GM13977 (cell line): ENCODE measurements at regions not wholly inside any gene's neighbourhood (a gene's known extent, or its start where the extent isn't known, plus 50 kb on each side); places are given as distances from the start of the nearest gene placed in this dataset.
"Not testable (repeated sequence)": the region's sequence is repeated elsewhere in the genome, so short reads cannot be mapped to it uniquely, and the experiment has no call there.

ENCODE experiments used
- DNase-seq: peaks from one replicate; pipeline ENCODE4 v3.0.0; 2012; ENCODE audit warnings: low spot score
- in situ Hi-C: fragments of 300-500 bp; cut with MboI; formaldehyde crosslinking; loops from one replicate; pipeline ENCODE4 v1.12.0; 2022; ENCODE audit warnings: low sequenced_read_pairs, low pct_unique_long_range_greater_than_20kb, mixed read lengths, inconsistent platforms; ENCODE audit not compliant: unreplicated experiment
- TF ChIP-seq, protein P1 (sequence below): IDR thresholded peaks from 2 replicates; pipeline ENCODE4 v1.5.1; 2012; ENCODE audit warnings: mild to moderate bottlenecking, control low read depth; ENCODE audit not compliant: insufficient read depth; ENCODE audit errors: extremely low read depth, missing control alignments

DNA sequence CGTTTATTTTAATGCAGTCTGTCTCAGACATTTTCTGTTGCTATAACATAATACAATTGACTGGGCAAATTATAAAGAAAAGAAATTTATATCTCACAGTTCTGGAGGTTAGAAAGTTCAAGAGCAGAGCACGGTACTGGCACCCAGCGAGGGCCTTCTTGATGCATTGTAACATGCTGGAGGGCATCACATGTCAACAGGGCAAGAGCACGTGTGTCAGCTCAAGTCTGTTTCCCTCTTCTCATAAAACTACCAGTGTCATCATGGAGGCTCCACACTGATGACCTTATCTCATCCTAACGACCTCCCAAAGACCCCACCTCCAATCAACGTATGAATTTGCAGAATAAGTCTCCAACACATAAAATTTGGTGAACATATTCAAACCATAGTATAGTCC lies 90.6 kb upstream of the GRIK1 start:
- DNase-seq = no peak
- TF ChIP-seq, protein P1, sequence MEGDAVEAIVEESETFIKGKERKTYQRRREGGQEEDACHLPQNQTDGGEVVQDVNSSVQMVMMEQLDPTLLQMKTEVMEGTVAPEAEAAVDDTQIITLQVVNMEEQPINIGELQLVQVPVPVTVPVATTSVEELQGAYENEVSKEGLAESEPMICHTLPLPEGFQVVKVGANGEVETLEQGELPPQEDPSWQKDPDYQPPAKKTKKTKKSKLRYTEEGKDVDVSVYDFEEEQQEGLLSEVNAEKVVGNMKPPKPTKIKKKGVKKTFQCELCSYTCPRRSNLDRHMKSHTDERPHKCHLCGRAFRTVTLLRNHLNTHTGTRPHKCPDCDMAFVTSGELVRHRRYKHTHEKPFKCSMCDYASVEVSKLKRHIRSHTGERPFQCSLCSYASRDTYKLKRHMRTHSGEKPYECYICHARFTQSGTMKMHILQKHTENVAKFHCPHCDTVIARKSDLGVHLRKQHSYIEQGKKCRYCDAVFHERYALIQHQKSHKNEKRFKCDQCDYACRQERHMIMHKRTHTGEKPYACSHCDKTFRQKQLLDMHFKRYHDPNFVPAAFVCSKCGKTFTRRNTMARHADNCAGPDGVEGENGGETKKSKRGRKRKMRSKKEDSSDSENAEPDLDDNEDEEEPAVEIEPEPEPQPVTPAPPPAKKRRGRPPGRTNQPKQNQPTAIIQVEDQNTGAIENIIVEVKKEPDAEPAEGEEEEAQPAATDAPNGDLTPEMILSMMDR = no peak
- in situ Hi-C loops = no loop called here

DNA sequence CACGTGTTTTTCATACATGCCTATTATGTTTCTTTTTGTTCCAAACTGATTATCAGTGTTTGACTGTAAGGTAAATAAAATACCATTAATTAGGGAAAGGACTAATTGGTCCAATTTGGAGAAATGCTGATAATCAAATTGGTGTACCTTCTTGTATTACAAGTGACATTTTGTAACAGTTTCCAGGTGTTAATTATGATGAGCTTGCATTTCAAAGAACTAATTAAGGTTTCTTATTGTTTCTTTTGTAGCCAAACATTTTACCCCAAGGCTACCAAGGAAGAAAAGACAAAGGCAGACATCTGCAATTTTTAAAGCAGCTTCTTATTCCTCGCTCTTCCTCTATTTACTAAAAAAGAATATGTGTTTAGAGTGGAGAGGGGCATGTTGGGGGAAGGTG lies 88.7 kb upstream of the GRIK1 start:
- in situ Hi-C loops = no loop called here
- DNase-seq = no peak
- TF ChIP-seq, protein P1 = no peak

DNA sequence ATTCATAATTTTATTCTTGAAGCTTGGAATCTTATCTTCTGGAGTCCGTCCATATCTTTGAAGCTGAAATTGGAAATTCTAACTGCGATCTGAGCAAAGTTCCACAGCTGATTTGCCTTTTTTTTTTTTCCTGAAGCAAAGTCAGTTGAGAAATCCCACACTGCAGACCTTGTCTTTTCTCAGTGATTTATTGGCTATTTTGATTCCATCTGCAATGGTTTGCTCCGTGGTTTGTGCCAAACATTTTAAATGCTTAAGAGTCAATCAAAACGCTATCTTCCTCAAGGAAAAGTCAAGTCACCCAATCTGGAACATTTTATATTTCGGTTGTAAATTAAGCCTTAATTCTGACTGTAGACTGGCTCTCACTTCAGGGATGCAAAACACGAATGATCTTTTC lies 88.2 kb upstream of the GRIK1 start:
- DNase-seq = no peak
- in situ Hi-C loops = no loop called here
- TF ChIP-seq, protein P1 = no peak

DNA sequence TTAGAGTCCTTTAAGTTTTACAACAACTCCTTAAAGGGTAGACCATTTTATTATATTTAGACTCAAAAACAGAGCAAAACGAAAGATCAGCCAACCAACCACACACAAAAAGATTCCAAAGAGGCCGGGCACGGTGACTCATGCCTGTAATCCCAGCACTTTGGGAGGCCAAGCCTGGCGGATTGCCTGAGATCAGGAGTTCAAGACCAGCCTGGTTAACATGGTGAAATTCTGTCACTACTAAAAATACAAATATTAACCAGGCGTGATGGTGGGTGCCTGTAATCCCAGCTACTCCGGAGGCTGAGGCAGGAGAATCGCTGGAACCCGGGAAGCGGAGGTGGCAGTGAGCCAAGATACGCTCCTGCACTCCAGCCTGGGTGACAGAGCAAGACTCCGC lies 83.3 kb upstream of the GRIK1 start:
- in situ Hi-C loops, DNase-seq: not testable (repeated sequence)

DNA sequence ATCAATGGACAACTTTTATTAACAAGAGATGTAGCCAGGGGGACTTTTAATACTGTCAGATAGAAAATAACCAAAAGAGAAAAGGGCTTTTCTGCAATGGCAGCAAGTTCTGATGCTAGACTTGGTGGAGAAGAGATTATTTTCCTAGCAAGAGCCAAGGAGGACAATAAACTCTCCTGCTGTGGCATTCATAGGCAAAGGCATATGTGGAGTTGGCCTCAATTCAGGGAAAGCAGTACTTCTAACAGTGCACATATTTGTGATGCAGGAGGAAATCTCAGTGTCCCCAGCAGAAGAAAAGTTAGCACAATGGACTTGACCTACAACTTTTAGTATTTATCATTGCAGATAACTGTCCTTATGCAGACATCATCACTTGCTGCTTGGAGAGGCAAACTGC lies 75.1 kb upstream of the GRIK1 start:
- TF ChIP-seq, protein P1 = no peak
- no peak for DNase-seq
- in situ Hi-C loops = no loop called here

DNA sequence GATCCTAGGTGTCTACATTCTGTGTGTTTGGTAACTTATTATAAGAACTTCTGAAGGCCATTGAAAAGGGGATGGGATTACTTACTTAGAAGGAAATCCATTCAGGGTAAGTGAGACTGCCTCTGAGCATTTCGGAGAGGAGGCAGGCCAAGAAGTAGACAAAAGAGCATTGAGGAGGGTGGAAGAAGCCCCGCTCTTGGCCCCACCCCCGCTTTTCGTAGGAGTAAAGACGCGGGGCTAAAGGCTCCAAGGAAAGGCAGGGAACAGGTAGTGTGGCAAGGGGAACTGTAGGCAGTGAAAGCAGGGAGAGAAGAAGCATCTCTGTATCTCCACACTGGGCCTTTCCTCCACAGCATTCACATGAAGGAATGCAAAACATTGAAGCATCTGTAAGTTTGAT lies 51.8 kb upstream of the GRIK1 start:
- no peak for DNase-seq
- TF ChIP-seq, protein P1 = no peak
- in situ Hi-C loops = no loop called here

DNA sequence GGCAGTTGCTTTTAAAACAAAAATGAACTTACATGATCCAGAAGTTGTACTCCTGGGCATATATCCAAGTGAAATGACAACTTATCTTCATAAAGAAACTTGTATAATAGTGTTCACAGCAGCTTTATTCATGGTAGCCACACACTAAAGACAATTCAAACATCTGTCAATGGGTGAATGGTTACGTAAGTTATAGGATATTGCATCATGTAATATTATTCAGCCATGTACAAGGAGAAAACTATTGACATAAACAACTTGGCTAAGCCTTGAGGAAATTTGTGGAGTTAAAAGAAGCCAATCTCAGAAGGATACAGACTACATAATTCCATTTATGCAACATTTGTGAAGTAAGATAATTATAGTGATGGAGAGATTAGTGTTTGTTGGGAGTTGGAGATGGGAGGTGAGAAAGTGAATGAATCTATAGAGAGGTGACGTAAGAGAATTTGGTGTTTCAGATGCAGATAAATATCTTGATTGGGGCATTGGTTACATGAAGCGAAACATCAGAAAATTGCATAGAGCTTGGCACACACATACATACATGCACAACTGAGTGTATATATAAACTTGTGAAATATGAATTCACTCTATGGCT lies 49.9 kb upstream of the GRIK1 start:
- DNase-seq = no peak
- TF ChIP-seq, protein P1 = no peak
- in situ Hi-C loops = no loop called here
